ENCODE measurements at regions not wholly inside any gene's neighbourhood (a gene's known extent, or its start where the extent isn't known, plus 50 kb on each side); places are given as distances from the start of the nearest gene placed in this dataset.

- H3K4me2 ChIP-seq (ENCODE audit: low read length), result no peak overlapping the region
- H3K79me2 ChIP-seq (ENCODE audit: insufficient read depth, low read length), result no peaks in the 10 kb centered on the region
- H4K20me1 ChIP-seq (ENCODE audit: insufficient read depth, low read length), result no peaks in the 10 kb centered on the region
- H3K9me3 ChIP-seq (ENCODE audit: low read length), result no peaks in the 10 kb centered on the region
- H3K4me3 ChIP-seq (ENCODE audit: low read depth, low read length, poor library complexity, severe bottlenecking), result no peak overlapping the region
- H3K4me1 ChIP-seq (ENCODE audit: insufficient read depth, low read length, severe bottlenecking), result peaks cover 10% of the 10 kb centered on the region
- H3K9ac ChIP-seq (ENCODE audit: low read length), result no peak overlapping the region
- no peaks in the 10 kb centered on the region for H3K27me3 ChIP-seq (ENCODE audit: insufficient read depth, low read length)
- no peak overlapping the region for H3K27ac ChIP-seq (ENCODE audit: low read depth, low read length, poor library complexity, severe bottlenecking)
- TF ChIP-seq CTCF (IDR thresholded peaks at IDR 0.05; ENCODE audit: low read length), result no peak
- no peak for TF ChIP-seq EZH2 (IDR thresholded peaks at IDR 0.05; ENCODE audit: borderline replicate concordance, low read length)
- H2AFZ ChIP-seq (ENCODE audit: low read length), result no peak overlapping the region
- no peaks in the 10 kb centered on the region for H3K9me2 ChIP-seq (ENCODE audit: low read depth, low read length)
- no peaks in the 10 kb centered on the region for H3K36me3 ChIP-seq (ENCODE audit: insufficient read depth, low read length)
- H3F3A ChIP-seq (ENCODE audit: insufficient read depth, low read length), result no peaks in the 10 kb centered on the region
Observed at GRCh38 chr2:3094999-3095958, 282.3 kb downstream of the EIPR1 start.

DNA sequence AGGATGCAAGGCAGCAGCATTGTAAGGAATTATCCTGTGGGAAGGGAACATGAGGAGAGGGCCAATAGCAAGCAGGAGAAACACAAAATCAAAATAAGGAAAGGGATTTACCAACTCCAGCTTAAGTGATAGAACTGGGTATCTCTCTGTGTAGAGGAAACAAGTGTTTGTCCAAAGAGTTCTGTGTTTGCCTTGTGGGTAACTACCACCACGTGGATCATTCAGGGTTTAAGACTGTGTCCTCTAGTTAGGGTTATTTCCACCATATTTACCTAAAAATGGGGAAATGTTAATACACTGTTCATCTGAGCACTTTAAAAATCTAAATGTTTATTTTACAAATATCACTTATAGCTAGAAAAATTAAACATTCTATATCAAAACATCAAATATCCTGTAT is 283.3 kb downstream of the EIPR1 start:
- Histone ChIP-seq H3K27ac (ENCODE audit: low read depth, low read length, poor library complexity, severe bottlenecking) (no peak overlapping the region), H3K4me2 (ENCODE audit: low read length) (no peak overlapping the region), H3K9ac (ENCODE audit: low read length) (no peak overlapping the region), H3K4me3 (ENCODE audit: low read depth, low read length, poor library complexity, severe bottlenecking) (no peak overlapping the region), H3K79me2 (ENCODE audit: insufficient read depth, low read length) (no peaks in the 10 kb centered on the region), H3F3A (ENCODE audit: insufficient read depth, low read length) (no peaks in the 10 kb centered on the region), H3K9me2 (ENCODE audit: low read depth, low read length) (no peaks in the 10 kb centered on the region), H3K36me3 (ENCODE audit: insufficient read depth, low read length) (no peaks in the 10 kb centered on the region), H2AFZ (ENCODE audit: low read length) (no peak overlapping the region), H3K27me3 (ENCODE audit: insufficient read depth, low read length) (no peaks in the 10 kb centered on the region), H3K4me1 (ENCODE audit: insufficient read depth, low read length, severe bottlenecking) (peaks cover under 1% of the 10 kb centered on the region), H3K9me3 (ENCODE audit: low read length) (no peaks in the 10 kb centered on the region), H4K20me1 (ENCODE audit: insufficient read depth, low read length) (no peaks in the 10 kb centered on the region)
- TF ChIP-seq EZH2 (IDR thresholded peaks at IDR 0.05; ENCODE audit: borderline replicate concordance, low read length), result no peak
- TF ChIP-seq CTCF (IDR thresholded peaks at IDR 0.05; ENCODE audit: low read length), result no peak

GRCh38 chr2:3091696-3092095 is 285.9 kb downstream of the EIPR1 start:
- TF ChIP-seq EZH2 (IDR thresholded peaks at IDR 0.05; ENCODE audit: borderline replicate concordance, low read length), result no peak
- TF ChIP-seq CTCF (IDR thresholded peaks at IDR 0.05; ENCODE audit: low read length), result no peak
- Histone ChIP-seq H3K4me3 (ENCODE audit: low read depth, low read length, poor library complexity, severe bottlenecking) (no peak overlapping the region), H3F3A (ENCODE audit: insufficient read depth, low read length) (no peaks in the 10 kb centered on the region), H2AFZ (ENCODE audit: low read length) (no peak overlapping the region), H3K36me3 (ENCODE audit: insufficient read depth, low read length) (no peaks in the 10 kb centered on the region), H3K27me3 (ENCODE audit: insufficient read depth, low read length) (no peaks in the 10 kb centered on the region), H3K9me2 (ENCODE audit: low read depth, low read length) (no peaks in the 10 kb centered on the region), H3K9me3 (ENCODE audit: low read length) (no peaks in the 10 kb centered on the region), H3K9ac (ENCODE audit: low read length) (no peak overlapping the region), H3K79me2 (ENCODE audit: insufficient read depth, low read length) (no peaks in the 10 kb centered on the region), H3K4me1 (ENCODE audit: insufficient read depth, low read length, severe bottlenecking) (no peaks in the 10 kb centered on the region), H4K20me1 (ENCODE audit: insufficient read depth, low read length) (no peaks in the 10 kb centered on the region), H3K4me2 (ENCODE audit: low read length) (no peak overlapping the region), H3K27ac (ENCODE audit: low read depth, low read length, poor library complexity, severe bottlenecking) (no peak overlapping the region)
